GM18858 (cell line): ENCODE measurements at regions not wholly inside any gene's neighbourhood (a gene's known extent, or its start where the extent isn't known, plus 50 kb on each side); places are given as distances from the start of the nearest gene placed in this dataset.

ENCODE experiments used
- ATAC-seq: cut with Tn5 transposase; IDR thresholded peaks from one replicate; pipeline ENCODE4 v1.9.1; 2021; ENCODE audit not compliant: unreplicated experiment

DNA sequence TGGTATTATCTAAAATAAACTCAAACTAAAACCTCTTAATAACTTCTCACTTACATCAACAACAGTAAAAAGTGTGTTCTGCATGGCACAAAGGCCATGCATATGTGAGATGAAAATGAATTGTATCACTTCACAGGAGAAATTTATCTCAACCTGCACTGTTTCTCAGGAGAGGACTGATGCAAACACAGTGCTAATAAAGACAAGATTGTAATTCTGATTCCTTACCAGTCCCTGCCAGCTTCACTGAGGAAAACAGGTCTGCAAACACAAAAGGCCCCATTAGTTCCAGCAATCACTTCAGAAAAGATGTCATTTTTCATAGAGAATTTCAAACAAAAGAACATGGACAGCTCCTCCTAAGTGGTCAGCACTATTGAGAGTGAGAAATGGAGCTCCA lies 117.3 kb upstream of the PDE4D start:
- no peak for ATAC-seq

DNA sequence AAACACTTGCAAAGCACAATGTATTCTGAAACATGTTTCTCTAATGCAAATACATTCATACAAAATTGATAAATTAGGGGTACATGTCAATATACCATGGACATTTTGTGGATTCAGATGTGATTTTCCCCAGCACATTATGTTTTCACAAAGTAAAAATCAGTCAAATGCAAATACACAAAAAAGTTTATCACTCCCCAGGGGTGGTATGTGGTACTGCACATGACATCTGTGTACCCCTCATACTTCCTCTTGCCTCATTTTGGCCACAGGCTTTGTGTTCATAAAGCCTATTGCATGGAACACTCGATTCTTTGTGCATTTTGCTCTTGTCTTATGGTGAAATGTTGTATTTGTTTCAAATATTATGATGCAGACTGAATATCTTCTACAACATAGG lies 116.8 kb upstream of the PDE4D start:
- ATAC-seq, result no peak

GRCh38 chr5:60007729-60008128 lies 114.2 kb upstream of the PDE4D start:
- ATAC-seq, result no peak

GRCh38 chr5:59999056-59999455 lies 105.5 kb upstream of the PDE4D start:
- no peak for ATAC-seq

- no peak for ATAC-seq
Observed at GRCh38 chr5:59992206-59992605, 98.7 kb upstream of the PDE4D start.

GRCh38 chr5:59988396-59988795 lies 94.9 kb upstream of the PDE4D start:
- ATAC-seq, result no peak

DNA sequence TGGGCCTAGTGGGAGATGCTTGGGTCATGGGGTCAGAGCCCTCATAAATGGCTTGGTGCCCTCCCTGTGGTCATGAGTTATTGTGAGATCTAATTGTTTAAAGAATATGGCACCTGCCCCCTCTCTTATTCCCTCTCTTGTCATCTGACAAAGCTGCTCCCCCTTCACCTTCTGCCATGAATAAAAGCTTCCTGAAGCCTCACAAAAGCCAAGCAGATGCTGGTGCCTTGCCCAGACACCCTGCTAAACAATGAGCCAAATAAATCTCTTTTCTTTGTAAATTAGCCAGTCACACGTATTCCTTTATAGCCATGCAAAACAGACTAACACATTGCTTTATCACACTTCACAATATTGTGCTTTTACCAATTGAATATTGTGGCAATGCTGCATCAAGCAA lies 82.8 kb upstream of the PDE4D start:
- ATAC-seq, result no peak

GRCh38 chr5:59972043-59972442 lies 78.5 kb upstream of the PDE4D start:
- no peak for ATAC-seq

DNA sequence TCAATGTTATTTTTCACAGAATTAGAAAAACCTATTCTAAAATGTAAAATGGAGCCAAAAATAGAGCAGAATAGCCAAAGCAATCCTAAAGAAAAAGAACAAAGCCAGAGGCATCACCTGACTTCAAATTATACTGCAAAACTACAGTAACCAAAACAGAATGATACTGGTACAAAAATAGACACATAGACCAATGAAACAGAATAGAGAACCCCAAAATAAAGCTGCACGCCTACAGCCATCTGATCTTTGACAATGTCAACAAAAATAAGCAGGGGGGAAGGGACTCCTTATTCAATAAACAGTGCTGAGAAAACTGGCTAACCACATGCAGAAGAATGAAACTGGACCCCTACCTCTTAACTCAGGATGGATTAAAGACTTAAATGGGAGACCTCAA lies 65.8 kb upstream of the PDE4D start:
- no peak for ATAC-seq

DNA sequence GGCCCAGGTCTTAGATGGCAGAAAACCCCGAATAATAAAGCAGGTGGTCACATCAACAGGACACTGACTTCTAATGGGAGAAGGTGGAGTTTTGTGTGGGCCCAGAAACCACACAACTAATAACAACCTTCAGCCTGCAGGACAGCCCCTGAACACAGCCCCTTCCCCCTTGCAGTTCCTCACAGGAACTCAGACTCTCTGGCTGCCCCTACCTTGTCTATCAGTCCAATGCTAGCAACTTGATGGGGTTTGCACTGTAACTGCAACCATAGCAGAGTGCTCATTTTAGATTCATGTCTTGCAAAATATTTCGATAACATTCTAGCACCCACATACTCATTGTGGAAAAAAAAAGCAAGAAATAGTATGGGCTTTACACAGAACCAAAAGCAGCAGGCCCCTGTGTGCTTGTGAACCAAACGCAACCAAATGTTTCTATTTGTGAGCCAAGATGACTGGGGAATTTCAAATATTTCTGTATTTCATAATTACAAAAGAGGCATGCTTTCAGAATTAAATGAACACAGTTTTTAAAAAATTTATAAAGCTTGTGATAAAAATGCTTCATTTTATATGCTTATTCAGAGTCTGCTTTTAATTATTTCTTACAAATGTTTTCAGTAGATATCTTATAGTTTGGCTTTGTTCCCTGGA lies 62.7 kb upstream of the PDE4D start:
- no peak for ATAC-seq

- no peak for ATAC-seq
Observed at GRCh38 chr5:59955241-59955640, 61.7 kb upstream of the PDE4D start.

- no peak for ATAC-seq
Observed at GRCh38 chr5:59943452-59944113, 50.1 kb upstream of the PDE4D start.
